GM23338 (cell line): ENCODE measurements at regions not wholly inside any gene's neighbourhood (a gene's known extent, or its start where the extent isn't known, plus 50 kb on each side); places are given as distances from the start of the nearest gene placed in this dataset.

Experiments
- ATAC-seq: fragments of 200-7000 bp; cut with Tn5 transposase; 3 replicates; pipeline ENCODE4 v1.9.1; 2020
- DNase-seq: peaks from one replicate; pipeline ENCODE4 v3.0.0-alpha.2; 2015; ENCODE audit warnings: low spot score
- H2AFZ ChIP-seq: fragments of 200-600 bp; sonication (generic); 2 replicates; pipeline ENCODE4 v1.8.0; 2016; ENCODE audit warnings: antibody characterized with exemption, mild to moderate bottlenecking, moderate library complexity
- H3F3A ChIP-seq: fragments of 200-600 bp; sonication (generic); replicated peaks from 2 replicates; pipeline ENCODE4 v1.8.0; 2017; ENCODE audit warnings: antibody characterized with exemption, mixed run types, low read depth
- H3K27ac ChIP-seq: fragments of 200-600 bp; sonication (generic); 2 replicates; pipeline ENCODE4 v1.6.1; 2016; ENCODE audit warnings: low read depth
- H3K27me3 ChIP-seq: fragments of 200-600 bp; sonication (generic); 2 replicates; pipeline ENCODE4 v1.8.0; 2016; ENCODE audit warnings: mild to moderate bottlenecking, mixed run types, moderate library complexity; ENCODE audit not compliant: insufficient read depth
- H3K36me3 ChIP-seq: fragments of 200-600 bp; sonication (generic); 2 replicates; pipeline ENCODE4 v1.8.0; 2016; ENCODE audit warnings: mild to moderate bottlenecking; ENCODE audit not compliant: insufficient read depth
- H3K4me1 ChIP-seq: fragments of 200-600 bp; sonication (generic); 2 replicates; pipeline ENCODE4 v1.8.0; 2016; ENCODE audit warnings: mild to moderate bottlenecking, moderate library complexity; ENCODE audit not compliant: insufficient read depth
- H3K4me2 ChIP-seq: fragments of 200-600 bp; sonication (generic); 2 replicates; pipeline ENCODE4 v1.7.1; 2017; ENCODE audit warnings: mixed run types
- H3K4me3 ChIP-seq: fragments of 200-600 bp; sonication (generic); 2 replicates; pipeline ENCODE4 v1.6.1; 2016; ENCODE audit warnings: mixed run types
- H3K79me2 ChIP-seq: fragments of 200-600 bp; sonication (generic); replicated peaks from 2 replicates; pipeline ENCODE4 v1.8.0; 2017; ENCODE audit warnings: mild to moderate bottlenecking; ENCODE audit not compliant: insufficient read depth
- H3K9me2 ChIP-seq: fragments of 200-600 bp; sonication (generic); 2 replicates; pipeline ENCODE4 v1.8.0; 2017; ENCODE audit not compliant: insufficient read depth
- H4K20me1 ChIP-seq: fragments of 200-600 bp; sonication (generic); replicated peaks from 2 replicates; pipeline ENCODE4 v1.8.0; 2017; ENCODE audit warnings: mild to moderate bottlenecking; ENCODE audit not compliant: insufficient read depth
- H3K27ac Mint-ChIP-seq: 2 replicates; pipeline ENCODE4 v1.8.0; 2020; ENCODE audit warnings: inconsistent platforms, mild to moderate bottlenecking, moderate library complexity, mixed read lengths
- H3K27me3 Mint-ChIP-seq: 3 replicates; pipeline ENCODE4 v1.8.0; 2022; ENCODE audit warnings: low read depth, mild to moderate bottlenecking, moderate library complexity, mixed read lengths, inconsistent platforms; ENCODE audit not compliant: insufficient read depth, poor library complexity
- H3K36me3 Mint-ChIP-seq: 3 replicates; pipeline ENCODE4 v1.8.0; 2021; ENCODE audit warnings: low read depth, mild to moderate bottlenecking, inconsistent platforms, moderate library complexity, mixed read lengths
- H3K4me1 Mint-ChIP-seq: 3 replicates; pipeline ENCODE4 v1.8.0; 2020; ENCODE audit warnings: mild to moderate bottlenecking, inconsistent platforms, mixed read lengths
- H3K4me3 Mint-ChIP-seq: 3 replicates; pipeline ENCODE4 v1.8.0; 2021; ENCODE audit warnings: moderate library complexity, mild to moderate bottlenecking, inconsistent platforms, mixed read lengths
- H3K9me3 Mint-ChIP-seq: 3 replicates; pipeline ENCODE4 v1.8.0; 2020; ENCODE audit warnings: moderate library complexity, mild to moderate bottlenecking, inconsistent platforms, mixed read lengths
- CREB1 ChIP-seq: fragments of 250-450 bp; sonication (Bioruptor Pico); IDR thresholded peaks from 2 replicates; pipeline ENCODE4 v1.5.0; 2020; ENCODE audit warnings: low read depth, mild to moderate bottlenecking, moderate library complexity
- CTCF ChIP-seq, 2 experiments: fragments of 200-600 bp in 1 of 2; sonication (generic) in 1 of 2; conservative IDR thresholded peaks; 2 replicates each; pipeline versions ENCODE4 v1.5.1 to v1.6.1; 2016 to 2017; ENCODE audit warnings: antibody characterized with exemption in 2 of 2, low read depth in 2 of 2, mild to moderate bottlenecking in 2 of 2, moderate library complexity in 1 of 2
- ETS1 ChIP-seq: IDR thresholded peaks from 2 replicates; pipeline ENCODE4 v1.6.1; 2016; ENCODE audit warnings: antibody characterized with exemption
- EZH2 ChIP-seq: fragments of 200-600 bp; sonication (generic); IDR thresholded peaks from one replicate; pipeline ENCODE4 v1.8.0; 2017; ENCODE audit warnings: antibody characterized with exemption, mild to moderate bottlenecking, low read depth; ENCODE audit not compliant: unreplicated experiment
- EZH2phosphoT487 ChIP-seq: fragments of 200-600 bp; sonication (generic); IDR thresholded peaks from one replicate; pipeline ENCODE4 v1.8.1; 2018; ENCODE audit warnings: antibody characterized with exemption; ENCODE audit not compliant: unreplicated experiment
- JUNB ChIP-seq: IDR thresholded peaks from one replicate; pipeline ENCODE4 v1.6.1; 2016; ENCODE audit warnings: antibody characterized with exemption; ENCODE audit not compliant: unreplicated experiment
- NANOG ChIP-seq: IDR thresholded peaks from 2 replicates; pipeline ENCODE4 v1.6.1; 2016; ENCODE audit warnings: antibody characterized with exemption, borderline replicate concordance
- POLR2AphosphoS5 ChIP-seq: IDR thresholded peaks from 2 replicates; pipeline ENCODE4 v1.6.1; 2016; ENCODE audit warnings: antibody characterized with exemption, low read depth
- STAT1 ChIP-seq: IDR thresholded peaks from one replicate; pipeline ENCODE4 v1.6.1; 2016; ENCODE audit warnings: antibody characterized with exemption; ENCODE audit not compliant: unreplicated experiment
- ZNF114 ChIP-seq: fragments of 250-450 bp; sonication (Bioruptor Pico); IDR thresholded peaks from 2 replicates; pipeline ENCODE4 v1.5.0; 2020; ENCODE audit warnings: mild to moderate bottlenecking, moderate library complexity
- ZNF462 ChIP-seq: fragments of 250-450 bp; sonication (Bioruptor Pico); IDR thresholded peaks from 2 replicates; pipeline ENCODE4 v1.5.0; 2020; ENCODE audit warnings: mild to moderate bottlenecking, moderate library complexity

GRCh38 chr18:22816266-22817176 lies 116.6 kb upstream of the RBBP8 start:
- ATAC-seq = no peak
- no peaks in the 10 kb centered on the region for H3F3A ChIP-seq
- H3K27ac ChIP-seq = no peak overlapping the region
- no peaks in the 10 kb centered on the region for H3K36me3 ChIP-seq
- Mint-ChIP-seq H3K27me3 (no peaks in the 10 kb centered on the region), H3K27ac (no peak overlapping the region), H3K9me3 (no peaks in the 10 kb centered on the region), H3K4me1 (peaks cover 5% of the 10 kb centered on the region; the same call in 2 of the 3 replicates), H3K4me3 (no peak overlapping the region), H3K36me3 (no peaks in the 10 kb centered on the region)
- no peak for DNase-seq
- H3K27me3 ChIP-seq = no peaks in the 10 kb centered on the region
- no peaks in the 10 kb centered on the region for H3K79me2 ChIP-seq
- H3K4me1 ChIP-seq = no peaks in the 10 kb centered on the region
- H3K4me2 ChIP-seq = no peak overlapping the region
- H2AFZ ChIP-seq = no peak overlapping the region
- H3K4me3 ChIP-seq = no peak overlapping the region
- TF ChIP-seq JUNB (no peak), CTCF (conservative IDR thresholded peaks at IDR 0.05; ENCODE audit: low read depth in 2 of 2) (no peak), POLR2AphosphoS5 (no peak), STAT1 (no peak), EZH2phosphoT487 (no peak)
- H4K20me1 ChIP-seq = no peaks in the 10 kb centered on the region
- no peaks in the 10 kb centered on the region for H3K9me2 ChIP-seq

GRCh38 chr18:22817844-22818243 lies 115.3 kb upstream of the RBBP8 start:
- no peaks in the 10 kb centered on the region for H3K27me3 ChIP-seq
- peaks cover 7% of the 10 kb centered on the region for H3K4me1 ChIP-seq
- ATAC-seq = no peak
- H3K9me3 Mint-ChIP-seq = no peaks in the 10 kb centered on the region
- no peaks in the 10 kb centered on the region for H3F3A ChIP-seq
- no peak overlapping the region for H2AFZ ChIP-seq
- H4K20me1 ChIP-seq = no peaks in the 10 kb centered on the region
- no peaks in the 10 kb centered on the region for H3K9me2 ChIP-seq
- H3K4me2 ChIP-seq = no peak overlapping the region
- no peak overlapping the region for H3K4me3 Mint-ChIP-seq
- H3K79me2 ChIP-seq = no peaks in the 10 kb centered on the region
- no peaks in the 10 kb centered on the region for H3K36me3 ChIP-seq
- no peak for DNase-seq
- H3K36me3 Mint-ChIP-seq = no peaks in the 10 kb centered on the region
- H3K4me3 ChIP-seq = no peak overlapping the region
- H3K27me3 Mint-ChIP-seq = no peaks in the 10 kb centered on the region
- H3K4me1 Mint-ChIP-seq = peaks cover 5% of the 10 kb centered on the region; the same call in 2 of the 3 replicates
- no peak overlapping the region for H3K27ac ChIP-seq
- H3K27ac Mint-ChIP-seq = no peak overlapping the region
- no peak for TF ChIP-seq ZNF114 (CRISPR knock-in tag)
- no peak for TF ChIP-seq CREB1
- no peak for TF ChIP-seq JUNB
- TF ChIP-seq ZNF462 (CRISPR knock-in tag) = no peak
- no peak for TF ChIP-seq NANOG
- no peak for TF ChIP-seq ETS1
- TF ChIP-seq EZH2 = no peak
